ENCODE measurements at regions not wholly inside any gene's neighbourhood (a gene's known extent, or its start where the extent isn't known, plus 50 kb on each side); places are given as distances from the start of the nearest gene placed in this dataset.

DNA sequence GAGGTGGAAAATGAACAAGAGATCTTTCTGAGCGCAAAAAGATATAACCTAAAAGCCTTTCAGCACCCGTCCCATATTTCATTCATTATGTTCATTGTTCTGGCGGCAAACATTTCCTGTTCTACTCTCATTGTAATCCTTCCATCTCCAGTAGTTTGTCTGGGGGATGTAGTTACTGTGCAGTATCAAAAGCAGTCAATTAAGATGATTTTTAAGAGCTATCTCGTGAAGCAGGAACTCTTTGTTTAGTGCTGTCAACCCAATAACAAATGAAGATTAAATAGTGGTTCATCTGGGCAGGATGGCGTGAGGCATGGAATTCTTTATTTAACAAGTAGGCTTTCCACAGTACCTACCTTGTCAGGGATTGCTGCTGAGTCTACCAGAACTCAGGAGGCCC is 876.7 kb downstream of the HACE1 start:
- WGBS, 2 donors, result 32 to 45% methylated on average over 5 of the region's 5 CpGs
- Histone ChIP-seq H3K4me1 (no peaks in the 10 kb centered on the region), H3K9me3 (no peaks in the 10 kb centered on the region), H3K27me3 (no peaks in the 10 kb centered on the region), H3K27ac (no peak overlapping the region), H3K36me3 (no peaks in the 10 kb centered on the region), H3K4me3 (no peak overlapping the region)
- DNase-seq (ENCODE audit: low spot score in 2 of 2), result no peak
- TF ChIP-seq EP300 (IDR thresholded peaks at IDR 0.05) (no peak), POLR2A (IDR thresholded peaks at IDR 0.05) (no peak)
- TF ChIP-seq, protein P1, sequence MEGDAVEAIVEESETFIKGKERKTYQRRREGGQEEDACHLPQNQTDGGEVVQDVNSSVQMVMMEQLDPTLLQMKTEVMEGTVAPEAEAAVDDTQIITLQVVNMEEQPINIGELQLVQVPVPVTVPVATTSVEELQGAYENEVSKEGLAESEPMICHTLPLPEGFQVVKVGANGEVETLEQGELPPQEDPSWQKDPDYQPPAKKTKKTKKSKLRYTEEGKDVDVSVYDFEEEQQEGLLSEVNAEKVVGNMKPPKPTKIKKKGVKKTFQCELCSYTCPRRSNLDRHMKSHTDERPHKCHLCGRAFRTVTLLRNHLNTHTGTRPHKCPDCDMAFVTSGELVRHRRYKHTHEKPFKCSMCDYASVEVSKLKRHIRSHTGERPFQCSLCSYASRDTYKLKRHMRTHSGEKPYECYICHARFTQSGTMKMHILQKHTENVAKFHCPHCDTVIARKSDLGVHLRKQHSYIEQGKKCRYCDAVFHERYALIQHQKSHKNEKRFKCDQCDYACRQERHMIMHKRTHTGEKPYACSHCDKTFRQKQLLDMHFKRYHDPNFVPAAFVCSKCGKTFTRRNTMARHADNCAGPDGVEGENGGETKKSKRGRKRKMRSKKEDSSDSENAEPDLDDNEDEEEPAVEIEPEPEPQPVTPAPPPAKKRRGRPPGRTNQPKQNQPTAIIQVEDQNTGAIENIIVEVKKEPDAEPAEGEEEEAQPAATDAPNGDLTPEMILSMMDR (IDR thresholded peaks at IDR 0.05), result no peak

- no peak for DNase-seq (ENCODE audit: low spot score in 2 of 2)
- H3K4me3 ChIP-seq, result no peak overlapping the region
- 40 to 43% methylated on average over 4 of the region's 4 CpGs for WGBS, 2 donors
- no peaks in the 10 kb centered on the region for H3K36me3 ChIP-seq
- H3K27ac ChIP-seq, result no peak overlapping the region
- no peaks in the 10 kb centered on the region for H3K9me3 ChIP-seq
- no peaks in the 10 kb centered on the region for H3K4me1 ChIP-seq
- H3K27me3 ChIP-seq, result no peaks in the 10 kb centered on the region
- TF ChIP-seq POLR2A (IDR thresholded peaks at IDR 0.05) (no peak), EP300 (IDR thresholded peaks at IDR 0.05) (no peak)
- TF ChIP-seq, protein P1 (IDR thresholded peaks at IDR 0.05), result no peak
Measured at GRCh38 chr6:103982574-103982973, 877.1 kb downstream of the HACE1 start.

- TF ChIP-seq, protein P1 (IDR thresholded peaks at IDR 0.05), result no peak
- TF ChIP-seq EP300 (IDR thresholded peaks at IDR 0.05), result no peak
- no peak for TF ChIP-seq POLR2A (IDR thresholded peaks at IDR 0.05)
- WGBS, 2 donors, result 80 to 81% methylated on average over 2 of the region's 2 CpGs
- no peak overlapping the region for H3K27ac ChIP-seq
- DNase-seq (ENCODE audit: low spot score in 2 of 2), result no peak
- no peaks in the 10 kb centered on the region for H3K9me3 ChIP-seq
- no peaks in the 10 kb centered on the region for H3K36me3 ChIP-seq
- no peaks in the 10 kb centered on the region for H3K27me3 ChIP-seq
- H3K4me1 ChIP-seq, result no peaks in the 10 kb centered on the region
- no peak overlapping the region for H3K4me3 ChIP-seq
Measured at GRCh38 chr6:103979308-103979707, 880.4 kb downstream of the HACE1 start.

DNA sequence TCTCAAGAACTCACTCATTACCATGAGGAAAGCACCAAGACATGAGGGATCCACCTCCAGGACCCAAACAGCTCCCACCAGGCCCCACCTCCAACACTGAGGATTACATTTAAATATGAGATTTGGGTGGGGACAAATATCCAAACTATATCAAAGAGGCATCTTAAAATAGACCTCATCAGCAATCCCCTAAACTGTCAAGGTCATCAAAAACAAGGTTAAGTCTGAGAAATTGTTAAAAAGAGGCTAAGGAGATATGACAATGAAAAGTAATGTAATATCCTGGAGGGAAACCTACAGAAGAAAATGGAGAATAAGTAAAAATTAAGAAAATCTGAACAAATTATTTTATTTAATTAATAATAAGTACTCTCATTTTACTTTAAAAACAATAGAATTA is 922.3 kb downstream of the HACE1 start:
- DNase-seq (ENCODE audit: low spot score in 2 of 2), result no peak
- Histone ChIP-seq H3K27ac (no peak overlapping the region), H3K36me3 (no peaks in the 10 kb centered on the region), H3K27me3 (no peaks in the 10 kb centered on the region), H3K4me3 (no peak overlapping the region), H3K4me1 (no peaks in the 10 kb centered on the region), H3K9me3 (peaks cover 0 to 2% (median 0%) of the 10 kb centered on the region in 4 donors)
- TF ChIP-seq EP300 (IDR thresholded peaks at IDR 0.05) (no peak), POLR2A (IDR thresholded peaks at IDR 0.05) (no peak)
- TF ChIP-seq, protein P1 (IDR thresholded peaks at IDR 0.05), result no peak

- H3K27ac ChIP-seq, result no peak overlapping the region
- H3K4me3 ChIP-seq, result no peak overlapping the region
- no peaks in the 10 kb centered on the region for H3K4me1 ChIP-seq
- 35 to 39% methylated on average over 2 of the region's 2 CpGs for WGBS, 2 donors
- no peaks in the 10 kb centered on the region for H3K27me3 ChIP-seq
- TF ChIP-seq, protein P1 (IDR thresholded peaks at IDR 0.05), result no peak
- TF ChIP-seq EP300 (IDR thresholded peaks at IDR 0.05) (no peak), POLR2A (IDR thresholded peaks at IDR 0.05) (no peak)
- H3K36me3 ChIP-seq, result no peaks in the 10 kb centered on the region
- H3K9me3 ChIP-seq, result peaks cover 0 to 6% (median 0%) of the 10 kb centered on the region in 4 donors
- DNase-seq (ENCODE audit: low spot score in 2 of 2), result no peak
Measured at GRCh38 chr6:103925317-103925716, 934.4 kb downstream of the HACE1 start.

All from tibial nerve (tissue), 4 donors.